Right lung (tissue), 2 donors: ENCODE measurements at regions not wholly inside any gene's neighbourhood (a gene's known extent, or its start where the extent isn't known, plus 50 kb on each side); places are given as distances from the start of the nearest gene placed in this dataset.

Experiments used
- DNase-seq, 2 donors: peaks; one replicate each; pipeline ENCODE4 v3.0.0-alpha.2; 2013

DNA sequence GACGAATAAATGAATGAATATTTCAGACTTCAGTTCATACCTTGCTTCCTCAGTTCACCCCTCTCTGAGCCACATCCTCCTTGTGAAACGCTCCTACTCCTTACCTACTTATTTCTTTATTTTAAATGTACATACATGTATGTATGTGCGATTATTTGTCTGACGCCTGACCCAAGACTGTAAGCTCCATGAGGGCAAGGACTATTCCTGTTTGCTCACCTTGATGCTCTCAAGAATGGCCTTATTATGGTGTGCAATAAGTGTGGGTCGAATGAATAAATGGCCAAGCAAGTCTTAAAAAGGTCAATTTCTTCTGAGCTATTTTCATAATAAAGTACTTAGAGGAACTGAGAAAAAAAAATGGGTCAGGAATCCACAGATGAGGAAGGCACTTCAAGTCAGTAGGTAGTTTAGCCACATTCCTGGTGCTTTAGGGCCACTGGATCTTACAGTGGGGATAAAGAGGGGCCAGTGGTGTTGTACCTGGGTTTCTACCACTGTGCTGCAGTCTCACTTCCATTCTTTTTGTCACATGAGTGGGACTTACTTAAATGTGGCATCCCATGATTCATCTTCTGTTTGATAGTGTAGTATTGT lies 74.7 kb downstream of the SDC1 start:
- no peak for DNase-seq

GRCh38 chr2:20149703-20150030 lies 75.3 kb downstream of the SDC1 start:
- no peak for DNase-seq

DNA sequence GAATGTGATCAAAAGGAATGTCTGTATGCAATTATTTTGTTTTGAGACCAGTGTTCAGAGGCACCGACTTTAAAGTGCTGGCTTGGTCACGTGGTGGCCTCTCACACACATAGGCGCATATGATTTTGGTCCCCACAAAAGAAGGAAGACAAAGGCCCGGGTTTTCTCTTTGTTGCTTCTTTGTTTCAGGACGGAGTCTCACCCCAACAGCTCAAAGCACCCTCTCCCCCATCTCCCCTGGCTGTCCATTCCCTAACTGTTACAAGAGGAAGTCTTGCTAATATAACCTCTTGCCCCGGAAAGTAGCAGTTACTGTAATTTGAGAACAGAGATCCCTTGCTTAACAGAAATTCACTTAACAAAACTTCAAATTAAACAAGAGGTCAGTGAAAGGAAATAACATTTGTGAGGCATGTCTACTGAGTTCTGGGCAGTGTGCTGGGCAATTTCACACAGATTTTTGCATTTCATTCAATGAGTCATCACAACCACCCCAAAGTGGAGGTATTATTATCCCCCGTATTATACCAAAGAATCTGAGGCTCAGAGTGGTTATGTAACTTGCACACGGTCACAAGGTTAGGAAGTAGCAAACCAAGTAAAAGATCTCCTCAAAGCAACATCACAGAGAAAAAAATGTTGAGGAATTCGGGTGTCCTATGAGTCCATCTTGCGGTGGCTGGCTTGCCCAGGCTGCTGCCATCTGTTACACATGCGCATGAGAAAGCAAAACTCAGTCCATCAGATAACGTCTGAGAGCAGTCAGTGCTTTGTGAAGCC lies 75.8 kb downstream of the SDC1 start:
- no peak for DNase-seq

DNA sequence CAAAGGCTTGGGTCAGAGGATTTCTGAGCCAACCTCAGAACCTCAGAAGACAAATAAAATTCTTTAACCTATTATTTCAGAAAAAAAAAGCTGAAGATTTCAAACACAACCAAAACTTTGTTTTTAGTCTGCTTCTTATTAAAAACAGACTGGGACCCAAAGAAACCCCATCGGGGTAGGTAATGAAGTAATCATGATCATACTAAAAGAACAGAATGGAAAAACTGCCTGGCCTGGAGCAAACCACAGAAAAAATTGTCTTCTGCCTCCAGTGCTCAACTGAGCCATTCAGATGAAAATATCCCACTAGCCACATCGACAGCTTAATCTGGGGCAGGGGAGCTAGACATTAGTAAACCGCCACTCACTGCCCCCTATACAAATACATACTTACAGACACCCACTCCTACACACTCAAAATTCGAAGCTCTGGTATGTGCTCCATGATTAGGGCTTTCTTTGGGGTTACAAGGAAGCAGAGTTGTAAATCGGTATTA lies 76.5 kb downstream of the SDC1 start:
- no peak for DNase-seq

DNA sequence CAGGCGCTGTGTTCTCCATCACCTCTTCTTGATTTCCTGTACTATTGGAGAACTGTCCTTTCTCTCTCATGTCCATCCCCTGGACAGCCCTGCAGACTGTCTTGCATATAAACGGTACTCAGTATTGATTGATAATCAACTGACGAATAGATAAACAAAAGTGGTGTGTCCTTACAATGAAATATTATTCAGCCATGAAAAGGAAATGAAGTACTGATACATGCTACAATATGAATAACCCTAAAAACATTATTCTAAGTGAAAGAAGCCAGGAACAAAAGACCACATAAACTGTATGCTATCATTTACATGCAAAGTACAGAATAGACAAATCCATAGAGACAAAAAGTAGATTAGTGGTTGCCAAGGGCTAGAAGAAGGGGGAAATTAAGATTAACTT lies 77.6 kb downstream of the SDC1 start:
- no peak for DNase-seq

- DNase-seq, result no peak
Measured at GRCh38 chr2:20146401-20146800, 78.5 kb downstream of the SDC1 start.

DNA sequence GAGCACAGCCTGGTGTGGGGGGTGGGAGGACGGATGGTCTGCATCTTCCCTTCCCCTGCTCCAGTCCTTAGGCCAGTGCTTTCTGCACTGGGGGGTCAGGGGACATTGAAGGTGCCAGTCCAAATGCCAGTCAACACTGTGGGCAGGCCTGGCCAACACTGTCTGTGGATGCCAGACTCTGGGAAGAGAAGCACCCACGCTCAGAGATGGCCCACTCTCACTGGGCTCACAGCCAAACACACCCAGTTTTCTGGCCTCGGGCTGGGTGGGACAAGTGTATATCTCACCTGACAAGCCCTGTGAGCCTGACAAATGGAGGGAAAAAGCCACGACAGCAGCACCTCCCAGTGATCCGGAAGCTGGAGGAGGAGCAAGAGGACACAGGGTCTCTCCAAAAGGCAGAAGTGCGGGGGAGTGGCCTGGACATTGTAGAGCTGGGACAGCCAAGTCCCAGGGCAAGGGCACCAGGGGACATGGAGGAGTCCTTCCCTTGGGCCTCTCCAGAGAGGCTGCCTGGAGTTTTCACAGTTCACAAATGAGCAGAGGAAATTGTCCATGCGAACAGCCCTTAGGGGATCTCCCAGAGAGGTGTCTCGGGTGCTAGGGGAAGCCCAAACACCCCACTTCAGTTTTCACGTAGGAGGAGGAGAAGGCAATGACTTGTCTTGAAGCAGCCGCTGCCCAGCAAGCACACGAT lies 79.3 kb downstream of the SDC1 start:
- no peak for DNase-seq

DNA sequence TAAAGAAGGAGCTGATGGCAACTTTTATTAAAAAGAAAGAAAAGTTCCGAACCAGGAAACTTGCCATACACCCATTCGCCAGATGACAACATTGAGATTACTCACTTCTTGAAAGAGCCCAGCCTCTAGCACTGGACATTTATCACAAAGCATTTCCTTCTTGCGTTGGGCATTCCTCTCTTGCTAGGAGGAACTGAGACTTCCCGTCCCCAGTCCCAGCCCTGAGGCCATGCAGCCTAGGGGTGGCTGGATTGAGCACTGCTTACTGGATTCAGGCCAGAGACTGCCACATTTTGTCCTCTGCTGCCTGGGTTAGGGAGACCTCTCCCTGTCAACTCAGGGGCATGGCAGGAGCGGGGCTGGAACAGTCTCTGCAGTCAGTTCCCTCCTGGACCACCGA lies 80.1 kb downstream of the SDC1 start:
- no peak for DNase-seq

GRCh38 chr2:20144196-20144595 lies 80.7 kb downstream of the SDC1 start:
- no peak for DNase-seq

GRCh38 chr2:20143263-20143662 lies 81.7 kb downstream of the SDC1 start:
- no peak for DNase-seq

GRCh38 chr2:20141806-20142205 lies 83.1 kb downstream of the SDC1 start:
- no peak for DNase-seq

GRCh38 chr2:20141056-20141762 lies 83.7 kb downstream of the SDC1 start:
- no peak for DNase-seq

DNA sequence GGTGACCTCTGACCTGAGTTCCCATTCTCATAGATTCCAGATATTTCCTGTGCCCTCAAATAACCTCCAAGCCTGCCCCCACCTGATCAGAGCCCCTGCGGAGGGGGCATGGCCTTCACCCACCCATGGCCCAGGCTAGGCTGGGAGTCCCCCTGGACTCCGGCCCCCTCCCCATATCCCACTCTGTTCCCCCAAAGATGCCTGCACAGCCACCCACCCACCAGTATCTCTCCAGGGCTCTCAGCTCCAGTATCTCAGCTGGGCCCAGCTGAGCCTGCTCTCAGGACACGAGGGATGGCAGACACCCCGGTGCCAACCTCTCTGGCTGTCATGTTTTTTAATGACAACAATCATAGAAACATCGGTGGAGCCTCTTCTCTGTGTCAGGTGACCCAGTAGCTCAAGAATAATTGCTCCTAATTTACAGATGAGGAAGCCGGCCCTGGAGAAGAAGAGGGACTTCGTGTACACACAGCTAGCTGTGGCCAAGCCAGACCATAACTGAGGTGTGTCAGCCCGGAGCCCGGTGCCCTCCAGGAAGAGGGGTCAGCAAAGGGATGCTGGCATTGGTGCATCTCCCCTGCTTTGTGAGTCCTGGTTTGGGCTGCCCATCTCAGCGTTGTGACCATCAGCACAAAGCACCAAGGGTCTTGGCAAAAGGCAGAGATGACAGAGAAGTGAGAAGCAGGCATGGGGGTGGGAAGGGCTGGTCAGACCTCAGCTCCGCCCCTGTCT lies 84.4 kb downstream of the SDC1 start:
- no peak for DNase-seq

- DNase-seq, result no peak
Measured at GRCh38 chr2:20139407-20140172, 85.3 kb downstream of the SDC1 start.

DNA sequence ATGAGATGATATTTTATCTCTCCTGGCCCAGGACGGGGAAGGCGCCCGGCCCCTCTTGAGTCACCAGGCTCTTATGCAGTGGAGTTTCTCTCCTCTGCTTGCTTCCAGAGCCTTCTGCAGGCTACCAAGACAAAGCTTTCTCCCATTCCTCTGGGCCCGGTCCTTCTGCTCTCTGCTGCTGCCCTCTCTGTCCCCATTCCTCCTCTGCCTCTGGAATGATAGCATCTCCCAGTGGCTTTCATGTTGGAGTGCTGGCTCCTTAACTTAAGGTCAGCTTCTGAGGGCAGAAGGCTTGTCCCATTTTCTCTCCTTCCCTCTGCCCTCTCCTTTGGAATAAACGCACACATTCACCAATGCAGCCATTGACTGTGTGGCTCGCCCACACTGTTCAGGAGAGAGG lies 86.2 kb downstream of the SDC1 start:
- no peak for DNase-seq

- DNase-seq, result no peak
Measured at GRCh38 chr2:20137884-20138283, 86.5 kb upstream of the LAPTM4A start.

DNA sequence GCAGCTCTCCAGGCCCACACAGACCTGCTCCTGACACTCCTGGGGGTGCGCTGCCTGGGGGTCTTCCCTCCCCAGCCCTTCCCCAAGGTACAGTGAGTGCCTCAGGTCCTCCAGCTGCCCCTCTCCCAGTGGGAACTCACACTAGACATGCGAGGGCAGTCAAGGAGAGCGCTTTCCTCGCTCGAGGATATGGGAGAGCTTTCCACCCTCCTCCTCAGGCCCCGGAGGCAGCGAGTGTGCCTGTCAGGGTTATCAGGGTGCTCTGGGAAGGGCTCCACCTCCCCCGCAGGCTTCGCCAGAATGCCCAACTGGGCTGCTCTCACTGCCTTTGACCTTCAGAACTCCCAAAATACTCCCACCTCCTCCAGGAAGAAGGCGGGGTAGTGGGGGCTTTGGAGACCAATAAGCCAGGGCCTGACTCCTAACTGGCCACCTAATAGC lies 85.7 kb upstream of the LAPTM4A start:
- no peak for DNase-seq

GRCh38 chr2:20136149-20136548 lies 84.7 kb upstream of the LAPTM4A start:
- DNase-seq, result no peak

GRCh38 chr2:20135631-20136050 lies 84.2 kb upstream of the LAPTM4A start:
- DNase-seq, result peak; percentile 52 to 69

DNA sequence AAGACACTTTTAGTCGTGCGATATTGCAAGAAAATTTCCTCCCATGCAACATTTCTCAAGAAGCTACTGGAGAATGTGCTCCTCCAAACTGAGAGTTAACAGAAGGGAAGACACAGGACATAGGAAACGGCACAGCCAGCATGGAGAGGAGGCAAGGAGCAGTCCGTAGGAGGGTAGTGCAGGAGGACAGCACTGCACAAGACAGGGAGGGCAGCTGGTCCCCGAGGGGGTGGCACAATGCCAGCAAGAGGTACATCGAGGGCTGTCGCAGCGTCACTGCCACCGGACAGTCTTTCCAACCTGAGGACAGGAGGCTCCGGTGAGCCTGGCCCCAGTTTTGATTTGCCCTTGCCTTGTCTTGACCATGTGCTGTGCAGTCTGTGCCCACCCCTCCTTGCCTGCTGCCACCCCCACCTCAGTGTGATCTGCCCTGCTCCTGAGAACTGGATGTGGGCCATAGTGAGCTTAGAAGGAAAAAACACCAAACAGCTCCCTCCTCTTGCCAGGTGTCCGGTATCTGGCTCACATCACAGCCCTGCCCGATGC lies 81.6 kb upstream of the LAPTM4A start:
- DNase-seq, result no peak
